ENCODE measurements at regions not wholly inside any gene's neighbourhood (a gene's known extent, or its start where the extent isn't known, plus 50 kb on each side); places are given as distances from the start of the nearest gene placed in this dataset.

GRCh38 chr19:20423381-20424197 is 142.0 kb downstream of the ZNF737 start:
- Histone ChIP-seq H3K4me1 (ENCODE audit: control insufficient read depth in 2 of 3, insufficient read depth in 2 of 3, low read depth in 1 of 3, low read length in 3 of 3) (no peaks in the 10 kb centered on the region), H3K36me3 (ENCODE audit: control insufficient read depth in 2 of 3, insufficient read depth in 3 of 3, low read length in 3 of 3) (no peaks in the 10 kb centered on the region), H3K4me3 (ENCODE audit: low read length in 3 of 3) (peak overlapping the region; percentile 58 to 69 (median 65)), H3K27ac (ENCODE audit: low read depth in 2 of 2, low read length in 2 of 2) (peak overlapping the region; percentile 71 to 72), H3K9me3 (ENCODE audit: control insufficient read depth in 2 of 3, insufficient read depth in 1 of 3, low read length in 3 of 3) (no peaks in the 10 kb centered on the region), H3K9ac (ENCODE audit: low read length in 3 of 3) (peak overlapping the region; percentile 24 to 70 (median 47)), H3K27me3 (ENCODE audit: control insufficient read depth, insufficient read depth, low read length) (no peaks in the 10 kb centered on the region)
- TF ChIP-seq, protein P1, sequence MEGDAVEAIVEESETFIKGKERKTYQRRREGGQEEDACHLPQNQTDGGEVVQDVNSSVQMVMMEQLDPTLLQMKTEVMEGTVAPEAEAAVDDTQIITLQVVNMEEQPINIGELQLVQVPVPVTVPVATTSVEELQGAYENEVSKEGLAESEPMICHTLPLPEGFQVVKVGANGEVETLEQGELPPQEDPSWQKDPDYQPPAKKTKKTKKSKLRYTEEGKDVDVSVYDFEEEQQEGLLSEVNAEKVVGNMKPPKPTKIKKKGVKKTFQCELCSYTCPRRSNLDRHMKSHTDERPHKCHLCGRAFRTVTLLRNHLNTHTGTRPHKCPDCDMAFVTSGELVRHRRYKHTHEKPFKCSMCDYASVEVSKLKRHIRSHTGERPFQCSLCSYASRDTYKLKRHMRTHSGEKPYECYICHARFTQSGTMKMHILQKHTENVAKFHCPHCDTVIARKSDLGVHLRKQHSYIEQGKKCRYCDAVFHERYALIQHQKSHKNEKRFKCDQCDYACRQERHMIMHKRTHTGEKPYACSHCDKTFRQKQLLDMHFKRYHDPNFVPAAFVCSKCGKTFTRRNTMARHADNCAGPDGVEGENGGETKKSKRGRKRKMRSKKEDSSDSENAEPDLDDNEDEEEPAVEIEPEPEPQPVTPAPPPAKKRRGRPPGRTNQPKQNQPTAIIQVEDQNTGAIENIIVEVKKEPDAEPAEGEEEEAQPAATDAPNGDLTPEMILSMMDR (IDR thresholded peaks at IDR 0.05; ENCODE audit: borderline replicate concordance, extremely low read depth, insufficient read depth) = no peak
- DNase-seq = peak; percentile 60 to 82 (median 73)
- FAIRE-seq = no peak
- intact Hi-C loops (cut with DNase I) = no loop called here

DNA sequence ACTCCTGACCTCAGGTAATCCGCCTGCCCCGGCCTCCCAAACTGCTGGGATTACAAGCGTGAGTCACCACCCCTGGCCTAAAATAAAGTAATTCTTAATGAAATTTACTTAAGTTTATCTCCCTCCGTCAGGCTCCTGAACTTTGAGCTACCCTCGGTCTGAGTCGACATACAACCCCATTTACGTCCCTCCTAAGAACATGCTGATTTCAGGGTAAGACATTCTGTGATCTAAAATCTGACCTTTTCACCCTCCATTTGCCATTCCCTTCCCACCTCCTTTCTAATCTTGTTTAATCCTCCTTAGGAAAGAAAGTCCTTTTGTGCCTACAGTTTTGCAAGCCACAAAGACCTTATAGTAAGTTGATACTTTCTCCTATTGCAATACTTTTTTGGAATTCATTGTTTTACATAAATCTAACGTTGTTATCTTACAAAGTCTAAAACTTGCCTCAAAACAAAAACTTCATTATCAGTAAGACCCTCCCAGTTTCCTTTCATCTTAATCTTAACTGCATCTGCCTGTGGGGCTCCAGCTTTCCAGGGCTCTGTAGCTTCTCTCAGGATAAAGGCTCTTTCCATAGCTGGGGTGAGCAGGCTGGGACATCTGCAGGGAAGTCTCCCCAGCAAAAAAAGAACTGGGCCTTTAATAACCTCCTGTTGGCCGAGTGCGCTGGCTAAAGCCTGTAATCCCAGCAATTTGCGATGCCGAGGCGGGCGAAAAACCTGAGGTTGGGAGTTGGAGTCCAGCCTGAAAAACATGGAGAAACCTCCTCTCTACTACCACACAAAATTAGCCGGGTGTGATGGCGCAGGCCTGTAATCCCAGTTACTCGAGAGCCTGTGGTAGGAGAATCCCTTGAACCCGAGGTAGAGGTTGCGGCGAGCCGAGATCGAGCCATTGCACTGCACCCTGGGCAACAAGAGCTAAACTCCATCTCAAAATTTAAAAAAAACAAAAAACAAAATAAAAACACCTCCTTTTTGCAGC is 143.1 kb downstream of the ZNF737 start:
- TF ChIP-seq, protein P1 (IDR thresholded peaks at IDR 0.05; ENCODE audit: borderline replicate concordance, extremely low read depth, insufficient read depth) = no peak
- intact Hi-C loops (cut with DNase I) = no loop called here

DNA sequence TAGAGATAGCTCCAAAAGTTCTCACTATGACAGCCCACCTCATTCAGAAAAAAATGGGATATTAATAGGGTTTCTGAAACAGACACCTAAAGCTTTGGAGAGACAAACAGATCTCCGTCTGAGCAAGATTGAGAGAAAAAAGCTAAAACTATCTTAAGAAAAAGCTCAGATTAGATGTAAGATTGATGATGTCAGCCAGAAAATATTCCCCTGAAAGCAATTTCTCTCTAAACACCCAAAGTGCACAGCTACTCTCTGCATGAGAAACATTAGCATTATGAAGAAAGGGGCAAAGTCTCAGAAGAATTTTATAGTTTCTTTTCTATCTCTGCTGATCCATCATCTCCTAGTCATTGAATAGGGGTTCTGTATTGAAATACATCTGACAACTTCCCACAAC is 148.9 kb downstream of the ZNF737 start:
- FAIRE-seq (no peak), DNase-seq (no peak)
- TF ChIP-seq, protein P1 (IDR thresholded peaks at IDR 0.05; ENCODE audit: borderline replicate concordance, extremely low read depth, insufficient read depth) = no peak
- Histone ChIP-seq H3K27ac (ENCODE audit: low read depth in 2 of 2, low read length in 2 of 2) (no peak overlapping the region), H3K4me3 (ENCODE audit: low read length in 3 of 3) (no peak overlapping the region), H3K9ac (ENCODE audit: low read length in 3 of 3) (no peak overlapping the region), H3K27me3 (ENCODE audit: control insufficient read depth, insufficient read depth, low read length) (no peaks in the 10 kb centered on the region), H3K9me3 (ENCODE audit: control insufficient read depth in 2 of 3, insufficient read depth in 1 of 3, low read length in 3 of 3) (no peaks in the 10 kb centered on the region), H3K4me1 (ENCODE audit: control insufficient read depth in 2 of 3, insufficient read depth in 2 of 3, low read depth in 1 of 3, low read length in 3 of 3) (peaks cover 0 to 5% (median 0%) of the 10 kb centered on the region in 3 donors), H3K36me3 (ENCODE audit: control insufficient read depth in 2 of 3, insufficient read depth in 3 of 3, low read length in 3 of 3) (no peaks in the 10 kb centered on the region)
- intact Hi-C loops (cut with DNase I) = no loop called here

More for the DNA sequence above, 143.1 kb downstream of the ZNF737 start:
- Histone ChIP-seq H3K27me3 (ENCODE audit: control insufficient read depth, insufficient read depth, low read length) (no peaks in the 10 kb centered on the region), H3K4me1 (ENCODE audit: control insufficient read depth in 2 of 3, insufficient read depth in 2 of 3, low read depth in 1 of 3, low read length in 3 of 3) (no peaks in the 10 kb centered on the region), H3K9me3 (ENCODE audit: control insufficient read depth in 2 of 3, insufficient read depth in 1 of 3, low read length in 3 of 3) (no peaks in the 10 kb centered on the region), H3K9ac (ENCODE audit: low read length in 3 of 3) (no peak overlapping the region), H3K36me3 (ENCODE audit: control insufficient read depth in 2 of 3, insufficient read depth in 3 of 3, low read length in 3 of 3) (no peaks in the 10 kb centered on the region), H3K4me3 (ENCODE audit: low read length in 3 of 3) (peak overlapping the region in 2 of 3 donors; percentile 58 to 65), H3K27ac (ENCODE audit: low read depth in 2 of 2, low read length in 2 of 2) (peak overlapping the region in 1 of 2 donors; percentile 34)
- FAIRE-seq (no peak), DNase-seq (peak in 1 of 5 donors; percentile 33)

All from kidney (tissue), 13 donors.